KMS-11 (cell line): ENCODE measurements at regions not wholly inside any gene's neighbourhood (a gene's known extent, or its start where the extent isn't known, plus 50 kb on each side); places are given as distances from the start of the nearest gene placed in this dataset.

ENCODE experiments used
- H2AFZ ChIP-seq: fragments of 200-600 bp; sonication (generic); 2 replicates; pipeline ENCODE4 v1.6.1; 2016; ENCODE audit warnings: antibody characterized with exemption, mixed run types, low read depth
- H3K27ac ChIP-seq: fragments of 200-600 bp; sonication (generic); 2 replicates; pipeline ENCODE4 v1.6.1; 2016; ENCODE audit warnings: mild to moderate bottlenecking, mixed run types
- H3K27me3 ChIP-seq: fragments of 200-600 bp; sonication (generic); 2 replicates; pipeline ENCODE4 v1.6.1; 2017; ENCODE audit warnings: mild to moderate bottlenecking, low read depth, mixed run types, moderate library complexity; ENCODE audit not compliant: insufficient read depth
- H3K36me3 ChIP-seq: fragments of 200-600 bp; sonication (generic); 2 replicates; pipeline ENCODE4 v1.6.1; 2017; ENCODE audit warnings: mild to moderate bottlenecking, mixed run types; ENCODE audit not compliant: insufficient read depth
- H3K4me1 ChIP-seq: fragments of 200-600 bp; sonication (generic); 2 replicates; pipeline ENCODE4 v1.6.1; 2016; ENCODE audit warnings: mild to moderate bottlenecking, low read depth, mixed run types; ENCODE audit not compliant: poor library complexity, severe bottlenecking
- H3K4me2 ChIP-seq: fragments of 200-600 bp; sonication (generic); 2 replicates; pipeline ENCODE4 v1.7.0; 2016; ENCODE audit warnings: mild to moderate bottlenecking, mixed run types
- H3K4me3 ChIP-seq: fragments of 200-600 bp; sonication (generic); IDR thresholded peaks from 2 replicates; pipeline ENCODE4 v1.6.1; 2017; ENCODE audit warnings: low read depth, low read length, mixed read lengths; ENCODE audit not compliant: insufficient read depth
- H3K79me2 ChIP-seq: fragments of 200-600 bp; sonication (generic); 2 replicates; pipeline ENCODE4 v1.6.1; 2016; ENCODE audit warnings: low read depth, mixed run types; ENCODE audit not compliant: insufficient read depth
- H3K9ac ChIP-seq: fragments of 200-600 bp; sonication (generic); 2 replicates; pipeline ENCODE4 v1.6.1; 2016; ENCODE audit warnings: mild to moderate bottlenecking, mixed run types
- H4K20me1 ChIP-seq: fragments of 200-600 bp; sonication (generic); 2 replicates; pipeline ENCODE4 v1.6.1; 2016; ENCODE audit warnings: mild to moderate bottlenecking, mixed run types; ENCODE audit not compliant: insufficient read depth
- TF ChIP-seq, protein P1 (sequence below): fragments of 200-600 bp; sonication (generic); conservative IDR thresholded peaks from 2 replicates; pipeline ENCODE4 v1.6.1; 2017; ENCODE audit warnings: low read depth, mild to moderate bottlenecking, antibody characterized with exemption, low read length, moderate library complexity, mixed read lengths

GRCh38 chr13:33727297-33728083, 90.5 kb upstream of the RFC3 start:
- TF ChIP-seq, protein P1, sequence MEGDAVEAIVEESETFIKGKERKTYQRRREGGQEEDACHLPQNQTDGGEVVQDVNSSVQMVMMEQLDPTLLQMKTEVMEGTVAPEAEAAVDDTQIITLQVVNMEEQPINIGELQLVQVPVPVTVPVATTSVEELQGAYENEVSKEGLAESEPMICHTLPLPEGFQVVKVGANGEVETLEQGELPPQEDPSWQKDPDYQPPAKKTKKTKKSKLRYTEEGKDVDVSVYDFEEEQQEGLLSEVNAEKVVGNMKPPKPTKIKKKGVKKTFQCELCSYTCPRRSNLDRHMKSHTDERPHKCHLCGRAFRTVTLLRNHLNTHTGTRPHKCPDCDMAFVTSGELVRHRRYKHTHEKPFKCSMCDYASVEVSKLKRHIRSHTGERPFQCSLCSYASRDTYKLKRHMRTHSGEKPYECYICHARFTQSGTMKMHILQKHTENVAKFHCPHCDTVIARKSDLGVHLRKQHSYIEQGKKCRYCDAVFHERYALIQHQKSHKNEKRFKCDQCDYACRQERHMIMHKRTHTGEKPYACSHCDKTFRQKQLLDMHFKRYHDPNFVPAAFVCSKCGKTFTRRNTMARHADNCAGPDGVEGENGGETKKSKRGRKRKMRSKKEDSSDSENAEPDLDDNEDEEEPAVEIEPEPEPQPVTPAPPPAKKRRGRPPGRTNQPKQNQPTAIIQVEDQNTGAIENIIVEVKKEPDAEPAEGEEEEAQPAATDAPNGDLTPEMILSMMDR = no peak
- no peak overlapping the region for H2AFZ ChIP-seq
- no peak overlapping the region for H3K4me3 ChIP-seq
- H3K79me2 ChIP-seq = no peaks in the 10 kb centered on the region
- peak overlapping the region; percentile 40 for H3K4me2 ChIP-seq
- peak overlapping the region; percentile 57; the same call in 1 of the 2 replicates for H3K27ac ChIP-seq
- no peak overlapping the region for H3K9ac ChIP-seq
- H3K4me1 ChIP-seq = peaks cover 39% of the 10 kb centered on the region
- H3K27me3 ChIP-seq = no peaks in the 10 kb centered on the region
- no peaks in the 10 kb centered on the region for H3K36me3 ChIP-seq
- no peaks in the 10 kb centered on the region for H4K20me1 ChIP-seq

DNA sequence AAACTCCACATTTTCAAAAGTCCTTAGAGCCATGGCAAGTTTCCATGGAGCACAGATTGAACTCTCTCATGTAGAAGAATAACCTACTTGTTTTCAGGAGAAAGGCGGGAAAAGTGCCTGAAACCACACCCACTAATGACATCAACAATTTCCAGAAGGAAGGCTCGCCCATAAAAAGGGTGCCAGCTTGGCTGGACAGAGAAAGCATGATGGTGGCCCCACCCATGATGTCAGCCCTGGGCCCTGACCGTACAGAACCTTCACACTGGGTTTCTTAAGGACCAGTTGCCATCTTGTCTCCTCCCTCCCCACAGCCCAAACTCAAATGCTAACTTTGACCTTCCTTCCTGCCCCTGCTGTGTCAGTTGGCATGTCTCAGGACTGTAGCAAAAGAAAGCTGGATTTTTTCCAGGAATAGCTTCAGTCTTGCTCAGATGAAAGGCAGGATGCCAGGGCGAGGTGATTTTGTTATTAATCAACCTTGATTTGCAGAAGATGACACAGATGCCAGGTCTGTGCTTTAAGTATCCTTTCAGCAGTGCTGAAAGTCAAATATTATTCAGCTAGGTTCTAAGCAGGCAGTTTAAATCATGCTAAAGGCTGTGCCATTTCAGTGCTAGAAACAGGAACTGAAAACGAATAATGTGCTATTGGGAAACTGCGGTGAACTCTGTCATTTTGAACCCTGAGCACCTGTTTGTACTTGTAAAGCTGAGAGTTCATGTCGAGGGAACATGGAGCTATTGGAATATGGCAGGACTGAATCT, 89.5 kb upstream of the RFC3 start:
- peak overlapping the region; percentile 57; the same call in 1 of the 2 replicates for H3K27ac ChIP-seq

DNA sequence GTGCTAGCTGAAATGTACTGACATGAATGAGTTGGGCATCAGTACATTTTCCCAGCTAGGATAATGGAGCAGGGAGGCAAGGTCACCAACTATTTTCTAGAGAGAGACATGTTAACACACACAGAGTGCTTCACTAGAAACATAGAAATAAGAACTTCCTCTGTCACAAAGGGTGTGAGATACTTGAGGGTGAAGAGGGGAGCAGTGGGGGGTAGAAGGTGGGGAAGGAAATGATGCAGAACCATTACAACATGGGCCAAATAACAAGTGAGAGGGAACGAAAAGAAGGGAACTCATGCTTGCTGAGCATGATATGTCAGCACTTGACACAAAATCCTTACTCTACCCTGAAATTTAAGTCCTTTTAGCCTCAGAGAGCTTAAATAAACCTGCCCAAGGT, 87.8 kb upstream of the RFC3 start:
- no peak overlapping the region for H3K4me3 ChIP-seq
- TF ChIP-seq, protein P1 = no peak
- H2AFZ ChIP-seq = no peak overlapping the region
- no peak overlapping the region for H3K4me2 ChIP-seq
- peaks cover 22% of the 10 kb centered on the region for H3K4me1 ChIP-seq
- H3K36me3 ChIP-seq = no peaks in the 10 kb centered on the region
- no peak overlapping the region for H3K27ac ChIP-seq
- no peaks in the 10 kb centered on the region for H3K27me3 ChIP-seq
- no peaks in the 10 kb centered on the region for H3K79me2 ChIP-seq
- H4K20me1 ChIP-seq = no peaks in the 10 kb centered on the region
- H3K9ac ChIP-seq = no peak overlapping the region

More for the DNA sequence above, 89.5 kb upstream of the RFC3 start:
- TF ChIP-seq, protein P1 = no peak
- Histone ChIP-seq H3K79me2 (no peaks in the 10 kb centered on the region), H4K20me1 (no peaks in the 10 kb centered on the region), H3K27me3 (no peaks in the 10 kb centered on the region), H3K4me2 (peak overlapping the region; percentile 29; the same call in 1 of the 2 replicates), H3K4me1 (peaks cover 29% of the 10 kb centered on the region), H2AFZ (0 out of 2 replicates have a peak overlapping the region, but pooled peaks have one; percentile 30), H3K4me3 (no peak overlapping the region), H3K9ac (no peak overlapping the region), H3K36me3 (no peaks in the 10 kb centered on the region)

- Histone ChIP-seq H3K4me2 (no peak overlapping the region), H4K20me1 (no peaks in the 10 kb centered on the region), H3K27ac (no peak overlapping the region), H3K4me3 (no peak overlapping the region), H3K9ac (no peak overlapping the region), H3K4me1 (peaks cover 22% of the 10 kb centered on the region), H3K36me3 (no peaks in the 10 kb centered on the region), H3K79me2 (no peaks in the 10 kb centered on the region), H2AFZ (no peak overlapping the region), H3K27me3 (no peaks in the 10 kb centered on the region)
- TF ChIP-seq, protein P1 = no peak
These were observed 87.3 kb upstream of the RFC3 start for GRCh38 chr13:33730619-33731018.
